Panc1 (cell line): ENCODE measurements at regions not wholly inside any gene's neighbourhood (a gene's known extent, or its start where the extent isn't known, plus 50 kb on each side); places are given as distances from the start of the nearest gene placed in this dataset.

Experiments
- CTCF ChIP-seq: fragments of 450-650 bp; IDR thresholded peaks from 2 replicates; pipeline ENCODE4 v1.5.1; 2017; ENCODE audit warnings: mild to moderate bottlenecking
- POLR2AphosphoS5 ChIP-seq: IDR thresholded peaks from 2 replicates; pipeline ENCODE4 v1.6.1; 2012; ENCODE audit warnings: mild to moderate bottlenecking, low read depth, low read length, moderate library complexity
- REST ChIP-seq, 2 experiments: IDR thresholded peaks; 2 replicates each; pipeline ENCODE4 v1.6.1; 2011 to 2012; ENCODE audit warnings: low read depth in 2 of 2, control low read depth in 1 of 2, low read length in 1 of 2, mild to moderate bottlenecking in 1 of 2, moderate library complexity in 1 of 2; ENCODE audit not compliant: insufficient read depth in 1 of 2
- SIN3A ChIP-seq: IDR thresholded peaks from 2 replicates; pipeline ENCODE4 v1.6.1; 2012; ENCODE audit warnings: low read depth, mild to moderate bottlenecking, low read length, moderate library complexity, borderline replicate concordance; ENCODE audit not compliant: insufficient read depth
- TCF7L2 ChIP-seq: IDR thresholded peaks from 2 replicates; pipeline ENCODE4 v1.6.1; 2011; ENCODE audit warnings: mild to moderate bottlenecking, low read depth, low read length, inconsistent platforms

- no peak for TF ChIP-seq CTCF
- TF ChIP-seq POLR2AphosphoS5: no peak
- no peak for TF ChIP-seq SIN3A
- TF ChIP-seq TCF7L2: no peak
- no peak for TF ChIP-seq REST (IDR thresholded peaks at IDR 0.05; ENCODE audit: insufficient read depth in 1 of 2, low read depth in 2 of 2, low read length in 1 of 2)
Observed at GRCh38 chr12:127150956-127151355, 1116.0 kb upstream of the TMEM132C start.
